HEK293T (cell line): ENCODE measurements at regions not wholly inside any gene's neighbourhood (a gene's known extent, or its start where the extent isn't known, plus 50 kb on each side); places are given as distances from the start of the nearest gene placed in this dataset.

Experiments
- ARNT ChIP-seq: fragments of 450-650 bp; IDR thresholded peaks from 2 replicates; pipeline ENCODE4 v1.6.1; 2017; ENCODE audit warnings: mild to moderate bottlenecking
- BHLHE40 ChIP-seq: fragments of 450-650 bp; IDR thresholded peaks from 2 replicates; pipeline ENCODE4 v1.6.1; 2016; ENCODE audit warnings: mild to moderate bottlenecking, moderate library complexity, borderline replicate concordance
- CTBP1 ChIP-seq: fragments of 450-650 bp; IDR thresholded peaks from 2 replicates; pipeline ENCODE4 v1.6.1; 2016; ENCODE audit warnings: borderline replicate concordance
- ELF4 ChIP-seq: fragments of 450-650 bp; IDR thresholded peaks from 2 replicates; pipeline ENCODE4 v1.6.1; 2017; ENCODE audit warnings: antibody characterized with exemption
- FOXA1 ChIP-seq: fragments of 450-650 bp; IDR thresholded peaks from 2 replicates; pipeline ENCODE4 v1.6.1; 2016; ENCODE audit warnings: mild to moderate bottlenecking
- FOXK2 ChIP-seq: fragments of 450-650 bp; IDR thresholded peaks from 2 replicates; pipeline ENCODE4 v1.6.1; 2016; ENCODE audit warnings: mild to moderate bottlenecking
- FOXM1 ChIP-seq: fragments of 450-650 bp; IDR thresholded peaks from 2 replicates; pipeline ENCODE4 v1.6.1; 2017; ENCODE audit warnings: mild to moderate bottlenecking, borderline replicate concordance
- L3MBTL2 ChIP-seq: fragments of 450-650 bp; conservative IDR thresholded peaks from 2 replicates; pipeline ENCODE4 v1.6.1; 2016; ENCODE audit warnings: mild to moderate bottlenecking
- SP1 ChIP-seq: fragments of 450-650 bp; IDR thresholded peaks from 2 replicates; pipeline ENCODE4 v1.6.1; 2017
- SUZ12 ChIP-seq: fragments of 450-650 bp; IDR thresholded peaks from 2 replicates; pipeline ENCODE4 v1.6.1; 2016; ENCODE audit warnings: mild to moderate bottlenecking
- TARDBP ChIP-seq: fragments of 450-650 bp; IDR thresholded peaks from 2 replicates; pipeline ENCODE4 v1.6.1; 2016
- ZNF384 ChIP-seq: fragments of 450-650 bp; IDR thresholded peaks from 2 replicates; pipeline ENCODE4 v1.6.1; 2016
- TF ChIP-seq, protein P1 (sequence below): fragments of 450-650 bp; IDR thresholded peaks from 2 replicates; pipeline ENCODE4 v1.6.1; 2016

DNA sequence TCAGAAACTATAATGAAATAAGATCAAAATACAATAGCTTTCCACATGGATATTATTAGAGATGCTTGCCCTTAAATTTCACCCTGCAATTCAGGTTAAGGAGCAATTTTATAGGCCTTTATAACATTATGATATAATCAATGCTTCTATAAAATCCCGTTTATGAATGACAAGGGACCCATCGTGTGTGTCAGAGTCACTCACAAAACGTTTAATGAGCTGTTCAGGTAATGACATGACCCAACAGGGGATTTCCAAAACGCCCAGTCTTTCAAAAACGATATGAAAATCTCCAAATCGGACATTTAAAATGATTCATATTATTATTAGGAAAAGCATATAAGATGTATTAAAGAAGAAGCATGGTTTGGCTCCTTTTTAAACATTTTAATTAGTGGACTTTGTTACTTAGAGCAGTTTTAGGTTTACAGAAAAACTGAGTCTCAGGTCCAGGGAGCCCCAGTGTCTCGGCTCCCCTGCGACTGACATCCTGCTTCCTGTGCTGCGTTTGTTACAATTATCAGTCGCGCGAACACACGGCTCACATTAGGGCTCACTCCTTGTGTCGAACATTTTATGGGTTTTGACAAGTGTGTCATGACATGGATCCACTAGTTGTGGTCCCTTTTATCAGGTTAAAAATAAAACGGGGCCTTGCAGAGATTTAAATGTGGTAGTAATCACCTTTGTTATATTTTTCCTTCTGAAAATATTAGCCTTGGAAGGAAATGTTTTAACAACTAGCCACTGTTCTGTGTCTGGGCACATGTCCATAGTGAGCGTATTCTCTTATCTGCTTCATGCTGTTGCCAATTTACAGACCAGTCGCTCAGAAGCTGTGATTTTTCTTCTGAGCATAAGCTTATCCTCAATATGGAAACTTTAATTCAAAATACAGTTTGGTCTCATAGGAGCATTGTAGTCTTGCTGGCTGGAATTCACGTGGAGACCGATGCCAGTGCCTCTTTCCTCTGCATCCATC lies 52.0 kb upstream of the POFUT2 start:
- TF ChIP-seq FOXM1 (no peak), ZNF384 (no peak), CTBP1 (no peak), BHLHE40 (no peak), SP1 (no peak), FOXK2 (no peak), FOXA1 (no peak), TARDBP (no peak), ARNT (no peak), SUZ12 (no peak), ELF4 (no peak), L3MBTL2 (no peak)
- TF ChIP-seq, protein P1, sequence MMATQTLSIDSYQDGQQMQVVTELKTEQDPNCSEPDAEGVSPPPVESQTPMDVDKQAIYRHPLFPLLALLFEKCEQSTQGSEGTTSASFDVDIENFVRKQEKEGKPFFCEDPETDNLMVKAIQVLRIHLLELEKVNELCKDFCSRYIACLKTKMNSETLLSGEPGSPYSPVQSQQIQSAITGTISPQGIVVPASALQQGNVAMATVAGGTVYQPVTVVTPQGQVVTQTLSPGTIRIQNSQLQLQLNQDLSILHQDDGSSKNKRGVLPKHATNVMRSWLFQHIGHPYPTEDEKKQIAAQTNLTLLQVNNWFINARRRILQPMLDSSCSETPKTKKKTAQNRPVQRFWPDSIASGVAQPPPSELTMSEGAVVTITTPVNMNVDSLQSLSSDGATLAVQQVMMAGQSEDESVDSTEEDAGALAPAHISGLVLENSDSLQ = no peak
